Type B pancreatic cell (in vitro differentiated cells): ENCODE measurements at regions not wholly inside any gene's neighbourhood (a gene's known extent, or its start where the extent isn't known, plus 50 kb on each side); places are given as distances from the start of the nearest gene placed in this dataset.
A peak's percentile ranks its signal among the peaks of the same experiment; 100 is the strongest.

Source experiments
- DNase-seq: peaks from one replicate; pipeline ENCODE4 v3.0.0; 2021; ENCODE audit warnings: mixed read lengths; ENCODE audit not compliant: unreplicated experiment; ENCODE audit errors: extremely low spot score
- H3K27ac Mint-ChIP-seq: 2 replicates; pipeline ENCODE4 v1.8.0; 2021; ENCODE audit warnings: mild to moderate bottlenecking, mixed read lengths
- H3K27me3 Mint-ChIP-seq: 2 replicates; pipeline ENCODE4 v1.8.0; 2021; ENCODE audit warnings: mixed read lengths
- H3K36me3 Mint-ChIP-seq: 2 replicates; pipeline ENCODE4 v1.8.0; 2021; ENCODE audit warnings: mixed read lengths
- H3K4me1 Mint-ChIP-seq: one replicate; pipeline ENCODE4 v1.8.0; 2021; ENCODE audit warnings: mixed read lengths; ENCODE audit not compliant: unreplicated experiment
- H3K4me3 Mint-ChIP-seq: 2 replicates; pipeline ENCODE4 v1.8.0; 2021; ENCODE audit warnings: mild to moderate bottlenecking, mixed read lengths
- H3K9me3 Mint-ChIP-seq: 2 replicates; pipeline ENCODE4 v1.8.0; 2021; ENCODE audit warnings: mixed read lengths
- TF ChIP-seq, protein P1 (sequence below): fragments of 200-600 bp; sonication (generic); conservative IDR thresholded peaks from 2 replicates; pipeline ENCODE4 v1.5.0; 2021; ENCODE audit warnings: antibody characterized with exemption, mild to moderate bottlenecking

DNA sequence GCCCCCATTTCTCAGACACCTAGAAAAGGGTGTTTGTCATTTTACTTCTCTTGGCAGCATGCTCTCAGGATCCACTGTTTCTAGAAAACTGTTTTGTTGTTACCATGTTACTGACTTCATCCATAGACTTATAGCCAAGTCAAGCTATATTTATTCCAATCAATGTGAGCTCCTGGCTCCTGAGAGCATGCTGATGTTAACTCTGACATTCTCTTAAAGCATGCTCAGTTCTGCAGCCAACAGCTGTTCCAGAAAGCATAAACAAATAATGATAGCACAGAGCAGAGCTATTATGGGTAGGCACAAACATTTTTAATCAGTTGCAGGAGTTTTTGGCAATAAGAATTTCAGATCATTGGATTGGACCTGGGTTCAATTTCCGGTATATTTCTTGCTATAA lies 92.4 kb upstream of the CEP85L start:
- Mint-ChIP-seq H3K27me3 (no peaks in the 10 kb centered on the region), H3K4me3 (no peak overlapping the region), H3K36me3 (no peaks in the 10 kb centered on the region), H3K27ac (no peak overlapping the region), H3K4me1 (peaks cover 11% of the 10 kb centered on the region), H3K9me3 (no peaks in the 10 kb centered on the region)
- TF ChIP-seq, protein P1, sequence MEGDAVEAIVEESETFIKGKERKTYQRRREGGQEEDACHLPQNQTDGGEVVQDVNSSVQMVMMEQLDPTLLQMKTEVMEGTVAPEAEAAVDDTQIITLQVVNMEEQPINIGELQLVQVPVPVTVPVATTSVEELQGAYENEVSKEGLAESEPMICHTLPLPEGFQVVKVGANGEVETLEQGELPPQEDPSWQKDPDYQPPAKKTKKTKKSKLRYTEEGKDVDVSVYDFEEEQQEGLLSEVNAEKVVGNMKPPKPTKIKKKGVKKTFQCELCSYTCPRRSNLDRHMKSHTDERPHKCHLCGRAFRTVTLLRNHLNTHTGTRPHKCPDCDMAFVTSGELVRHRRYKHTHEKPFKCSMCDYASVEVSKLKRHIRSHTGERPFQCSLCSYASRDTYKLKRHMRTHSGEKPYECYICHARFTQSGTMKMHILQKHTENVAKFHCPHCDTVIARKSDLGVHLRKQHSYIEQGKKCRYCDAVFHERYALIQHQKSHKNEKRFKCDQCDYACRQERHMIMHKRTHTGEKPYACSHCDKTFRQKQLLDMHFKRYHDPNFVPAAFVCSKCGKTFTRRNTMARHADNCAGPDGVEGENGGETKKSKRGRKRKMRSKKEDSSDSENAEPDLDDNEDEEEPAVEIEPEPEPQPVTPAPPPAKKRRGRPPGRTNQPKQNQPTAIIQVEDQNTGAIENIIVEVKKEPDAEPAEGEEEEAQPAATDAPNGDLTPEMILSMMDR: no peak
- DNase-seq: no peak

DNA sequence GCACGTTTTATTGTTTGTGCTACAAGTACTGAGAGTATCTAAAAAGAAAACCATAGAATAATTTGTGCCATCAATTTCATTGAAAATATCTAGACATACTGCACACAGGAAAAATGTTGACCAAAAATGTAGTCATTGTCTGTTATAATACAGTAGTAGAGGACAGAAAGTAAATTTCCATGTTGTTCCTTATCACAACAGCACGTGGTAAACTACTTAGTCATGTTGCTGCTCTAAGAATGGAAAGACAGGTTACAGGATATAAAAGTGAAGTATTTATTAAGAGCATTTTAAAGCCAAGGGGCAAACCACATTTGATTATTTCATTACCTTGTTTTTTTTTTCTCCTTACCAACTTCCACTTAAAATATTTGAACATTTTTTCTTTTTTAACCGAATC lies 89.0 kb upstream of the CEP85L start:
- TF ChIP-seq, protein P1: no peak
- Mint-ChIP-seq H3K27me3 (no peaks in the 10 kb centered on the region), H3K4me3 (no peak overlapping the region), H3K9me3 (no peaks in the 10 kb centered on the region), H3K36me3 (no peaks in the 10 kb centered on the region), H3K4me1 (peaks cover 5% of the 10 kb centered on the region), H3K27ac (no peak overlapping the region)
- no peak for DNase-seq

DNA sequence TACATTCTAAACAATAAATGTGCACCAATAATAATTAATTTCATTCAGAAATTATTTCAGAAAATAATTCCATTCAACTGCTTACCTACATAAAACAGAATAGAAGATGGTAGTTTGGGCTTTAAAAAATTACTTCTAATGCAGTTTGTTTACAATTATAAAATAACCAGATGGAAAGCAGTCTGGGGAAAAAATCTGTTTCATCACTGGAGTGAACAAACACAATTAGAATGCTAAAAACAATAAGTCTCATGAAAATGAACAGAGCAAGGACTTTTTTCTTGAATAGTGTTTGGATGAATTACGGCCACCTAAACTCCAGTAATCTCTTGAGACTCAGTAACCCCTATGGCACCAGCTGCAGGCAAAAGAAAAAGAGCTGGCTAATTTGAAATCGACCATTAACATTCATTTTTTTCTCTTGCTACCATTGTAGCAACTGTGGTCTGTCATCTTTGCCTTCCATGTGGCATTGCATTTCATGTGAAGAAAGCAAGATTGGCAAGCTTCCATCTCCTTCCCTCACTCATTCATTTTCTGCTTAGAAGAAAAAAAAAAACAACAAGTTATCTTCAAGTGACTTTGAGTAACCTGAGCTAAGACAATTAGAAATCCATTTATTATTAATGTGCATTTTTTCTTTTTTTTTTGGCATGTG lies 88.4 kb upstream of the CEP85L start:
- H3K9me3 Mint-ChIP-seq: no peaks in the 10 kb centered on the region
- H3K4me3 Mint-ChIP-seq: no peak overlapping the region
- TF ChIP-seq, protein P1: no peak
- DNase-seq: no peak
- no peak overlapping the region for H3K27ac Mint-ChIP-seq
- H3K27me3 Mint-ChIP-seq: no peaks in the 10 kb centered on the region
- peaks cover 5% of the 10 kb centered on the region for H3K4me1 Mint-ChIP-seq
- no peaks in the 10 kb centered on the region for H3K36me3 Mint-ChIP-seq

DNA sequence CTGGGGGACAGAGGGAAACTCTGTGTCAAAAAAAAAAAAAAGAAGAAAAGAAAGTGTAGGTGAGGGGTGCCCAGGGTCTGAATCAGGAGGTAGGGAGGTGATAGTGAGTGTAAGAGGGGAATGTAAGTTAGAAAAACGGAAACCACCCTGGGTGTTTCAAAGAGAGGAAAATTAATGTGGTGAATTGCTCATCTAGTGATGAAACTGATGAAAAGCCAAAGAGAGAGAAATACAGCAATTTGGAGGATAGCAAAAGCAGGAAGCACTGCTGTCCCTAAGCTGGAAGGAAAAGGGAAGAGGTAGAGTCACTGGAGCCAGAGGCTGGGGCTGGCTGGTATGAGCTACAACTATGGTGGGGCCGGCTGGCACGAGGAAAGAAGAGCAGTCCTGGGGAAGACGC lies 85.0 kb upstream of the CEP85L start:
- Mint-ChIP-seq H3K9me3 (no peaks in the 10 kb centered on the region), H3K27me3 (no peaks in the 10 kb centered on the region), H3K27ac (no peak overlapping the region)

DNA sequence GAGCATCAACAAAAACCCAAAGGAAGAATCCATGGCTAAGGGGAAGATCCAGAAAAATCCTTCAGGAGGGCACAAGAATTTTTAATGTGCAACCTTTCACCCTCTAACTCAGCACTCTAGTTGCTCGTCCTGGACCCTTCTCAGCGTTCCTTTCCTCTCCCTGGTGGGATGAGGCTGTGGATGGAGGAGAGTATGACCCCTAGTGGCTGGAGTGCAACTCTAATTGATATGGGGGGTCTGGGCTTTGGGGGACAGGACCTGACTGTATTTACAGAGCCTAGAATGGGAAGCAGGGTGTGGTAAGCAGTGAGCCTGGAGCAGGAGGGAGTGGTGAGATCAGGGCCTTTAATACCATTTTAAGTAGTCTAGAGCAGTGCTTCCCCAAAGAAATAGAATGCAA lies 83.9 kb upstream of the CEP85L start:
- Mint-ChIP-seq H3K9me3 (no peaks in the 10 kb centered on the region), H3K4me1 (peaks cover 4% of the 10 kb centered on the region), H3K27ac (no peak overlapping the region), H3K27me3 (no peaks in the 10 kb centered on the region), H3K36me3 (no peaks in the 10 kb centered on the region), H3K4me3 (no peak overlapping the region)
- TF ChIP-seq, protein P1: peak; percentile 56
- no peak for DNase-seq

More for the DNA sequence above, 85.0 kb upstream of the CEP85L start:
- H3K36me3 Mint-ChIP-seq: no peaks in the 10 kb centered on the region
- TF ChIP-seq, protein P1: no peak
- no peak overlapping the region for H3K4me3 Mint-ChIP-seq
- no peak for DNase-seq
- H3K4me1 Mint-ChIP-seq: peaks cover 5% of the 10 kb centered on the region

DNA sequence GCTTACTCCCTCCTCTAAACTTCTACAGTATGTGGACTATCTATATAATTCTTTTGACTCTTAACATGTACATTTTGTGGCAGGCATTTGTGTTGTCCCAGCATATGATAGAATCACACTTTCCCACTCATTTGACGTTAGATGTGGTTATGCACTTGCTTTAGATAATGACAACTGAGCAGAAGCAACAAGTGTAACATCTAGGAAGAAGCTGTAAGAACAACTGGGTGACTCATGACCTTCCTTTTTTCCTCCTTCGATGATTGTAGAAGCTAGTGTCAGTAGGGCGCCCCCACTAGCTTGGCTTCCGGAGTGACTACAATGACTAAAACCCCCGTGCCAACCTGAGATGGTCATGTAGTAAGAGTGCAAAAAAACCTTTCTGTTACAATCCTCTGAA lies 74.6 kb upstream of the CEP85L start:
- no peaks in the 10 kb centered on the region for H3K36me3 Mint-ChIP-seq
- no peak overlapping the region for H3K27ac Mint-ChIP-seq
- no peak for DNase-seq
- TF ChIP-seq, protein P1: no peak
- no peak overlapping the region for H3K4me3 Mint-ChIP-seq
- peaks cover 4% of the 10 kb centered on the region for H3K4me1 Mint-ChIP-seq
- no peaks in the 10 kb centered on the region for H3K9me3 Mint-ChIP-seq
- H3K27me3 Mint-ChIP-seq: no peaks in the 10 kb centered on the region
